ENCODE measurements at regions not wholly inside any gene's neighbourhood (a gene's known extent, or its start where the extent isn't known, plus 50 kb on each side); places are given as distances from the start of the nearest gene placed in this dataset.
"Not testable (repeated sequence)": the region's sequence is repeated elsewhere in the genome, so short reads cannot be mapped to it uniquely, and the experiment has no call there.

GRCh38 chr14:49106741-49107667 is 479.2 kb downstream of the RPS29 start:
- no peak for DNase-seq (ENCODE audit: low spot score)

- no peak for DNase-seq (ENCODE audit: low spot score)
These were observed 480.2 kb downstream of the RPS29 start for GRCh38 chr14:49105956-49106355.

- DNase-seq (ENCODE audit: low spot score): no peak
These were observed 480.7 kb downstream of the RPS29 start for GRCh38 chr14:49105512-49105911.

GRCh38 chr14:49092345-49092744 is 493.8 kb downstream of the RPS29 start:
- no peak for DNase-seq (ENCODE audit: low spot score)

- DNase-seq (ENCODE audit: low spot score): no peak
These were observed 497.1 kb downstream of the RPS29 start for GRCh38 chr14:49089107-49089506.

GRCh38 chr14:49073292-49073691 is 512.9 kb downstream of the RPS29 start:
- DNase-seq (ENCODE audit: low spot score): not testable (repeated sequence)

- no peak for DNase-seq (ENCODE audit: low spot score)
These were observed 527.7 kb downstream of the RPS29 start for GRCh38 chr14:49058511-49058910.

- DNase-seq (ENCODE audit: low spot score): no peak
These were observed 528.2 kb downstream of the RPS29 start for GRCh38 chr14:49057838-49058510.

GRCh38 chr14:49056021-49056420 is 530.2 kb downstream of the RPS29 start:
- DNase-seq (ENCODE audit: low spot score): no peak

GRCh38 chr14:49052521-49052920 is 533.7 kb downstream of the RPS29 start:
- DNase-seq (ENCODE audit: low spot score): no peak

GRCh38 chr14:49051328-49052060 is 534.7 kb downstream of the RPS29 start:
- DNase-seq (ENCODE audit: low spot score): no peak

- no peak for DNase-seq (ENCODE audit: low spot score)
These were observed 535.4 kb downstream of the RPS29 start for GRCh38 chr14:49050822-49051221.

GRCh38 chr14:49049711-49050110 is 536.5 kb downstream of the RPS29 start:
- DNase-seq (ENCODE audit: low spot score): no peak

GRCh38 chr14:49044981-49045380 is 541.2 kb downstream of the RPS29 start:
- DNase-seq (ENCODE audit: low spot score): no peak

- no peak for DNase-seq (ENCODE audit: low spot score)
These were observed 549.1 kb downstream of the RPS29 start for GRCh38 chr14:49036984-49037516.

- DNase-seq (ENCODE audit: low spot score): no peak
These were observed 549.9 kb downstream of the RPS29 start for GRCh38 chr14:49036266-49036665.

- no peak for DNase-seq (ENCODE audit: low spot score)
These were observed 553.0 kb downstream of the RPS29 start for GRCh38 chr14:49033131-49033530.

- not testable (repeated sequence) for DNase-seq (ENCODE audit: low spot score)
These were observed 554.5 kb downstream of the RPS29 start for GRCh38 chr14:49031710-49032109.

- DNase-seq (ENCODE audit: low spot score): no peak
These were observed 566.6 kb downstream of the RPS29 start for GRCh38 chr14:49019467-49020115.

- no peak for DNase-seq (ENCODE audit: low spot score)
These were observed 568.7 kb downstream of the RPS29 start for GRCh38 chr14:49017447-49017846.

- DNase-seq (ENCODE audit: low spot score): no peak
These were observed 569.8 kb downstream of the RPS29 start for GRCh38 chr14:49016381-49016780.

- DNase-seq (ENCODE audit: low spot score): no peak
These were observed 571.7 kb downstream of the RPS29 start for GRCh38 chr14:49014476-49014875.
